ENCODE measurements at regions not wholly inside any gene's neighbourhood (a gene's known extent, or its start where the extent isn't known, plus 50 kb on each side); places are given as distances from the start of the nearest gene placed in this dataset.

DNA sequence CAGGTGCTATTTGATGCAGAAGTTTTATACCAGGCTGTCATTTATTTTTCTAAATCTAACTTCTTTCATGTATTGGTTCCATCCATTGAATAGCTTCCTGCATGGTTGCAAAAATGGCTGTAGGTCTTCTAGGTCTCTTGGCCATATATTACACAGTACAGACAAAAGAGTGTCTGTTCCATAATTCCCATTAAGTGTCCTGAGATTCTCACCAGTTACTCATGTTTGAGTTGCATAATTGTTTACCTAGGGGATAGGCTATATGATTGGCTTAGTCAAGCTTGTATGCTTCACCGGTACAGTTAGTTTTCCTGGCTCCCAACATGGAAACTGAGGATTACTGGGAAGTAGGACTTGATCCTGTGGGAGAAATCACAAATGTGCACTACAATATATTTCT, 399.4 kb upstream of the NUDT12 start:
- TF ChIP-seq, protein P1, sequence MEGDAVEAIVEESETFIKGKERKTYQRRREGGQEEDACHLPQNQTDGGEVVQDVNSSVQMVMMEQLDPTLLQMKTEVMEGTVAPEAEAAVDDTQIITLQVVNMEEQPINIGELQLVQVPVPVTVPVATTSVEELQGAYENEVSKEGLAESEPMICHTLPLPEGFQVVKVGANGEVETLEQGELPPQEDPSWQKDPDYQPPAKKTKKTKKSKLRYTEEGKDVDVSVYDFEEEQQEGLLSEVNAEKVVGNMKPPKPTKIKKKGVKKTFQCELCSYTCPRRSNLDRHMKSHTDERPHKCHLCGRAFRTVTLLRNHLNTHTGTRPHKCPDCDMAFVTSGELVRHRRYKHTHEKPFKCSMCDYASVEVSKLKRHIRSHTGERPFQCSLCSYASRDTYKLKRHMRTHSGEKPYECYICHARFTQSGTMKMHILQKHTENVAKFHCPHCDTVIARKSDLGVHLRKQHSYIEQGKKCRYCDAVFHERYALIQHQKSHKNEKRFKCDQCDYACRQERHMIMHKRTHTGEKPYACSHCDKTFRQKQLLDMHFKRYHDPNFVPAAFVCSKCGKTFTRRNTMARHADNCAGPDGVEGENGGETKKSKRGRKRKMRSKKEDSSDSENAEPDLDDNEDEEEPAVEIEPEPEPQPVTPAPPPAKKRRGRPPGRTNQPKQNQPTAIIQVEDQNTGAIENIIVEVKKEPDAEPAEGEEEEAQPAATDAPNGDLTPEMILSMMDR (IDR thresholded peaks at IDR 0.05; ENCODE audit: extremely low read depth, missing control alignments): no peak
- no peak for DNase-seq (ENCODE audit: low spot score)

DNA sequence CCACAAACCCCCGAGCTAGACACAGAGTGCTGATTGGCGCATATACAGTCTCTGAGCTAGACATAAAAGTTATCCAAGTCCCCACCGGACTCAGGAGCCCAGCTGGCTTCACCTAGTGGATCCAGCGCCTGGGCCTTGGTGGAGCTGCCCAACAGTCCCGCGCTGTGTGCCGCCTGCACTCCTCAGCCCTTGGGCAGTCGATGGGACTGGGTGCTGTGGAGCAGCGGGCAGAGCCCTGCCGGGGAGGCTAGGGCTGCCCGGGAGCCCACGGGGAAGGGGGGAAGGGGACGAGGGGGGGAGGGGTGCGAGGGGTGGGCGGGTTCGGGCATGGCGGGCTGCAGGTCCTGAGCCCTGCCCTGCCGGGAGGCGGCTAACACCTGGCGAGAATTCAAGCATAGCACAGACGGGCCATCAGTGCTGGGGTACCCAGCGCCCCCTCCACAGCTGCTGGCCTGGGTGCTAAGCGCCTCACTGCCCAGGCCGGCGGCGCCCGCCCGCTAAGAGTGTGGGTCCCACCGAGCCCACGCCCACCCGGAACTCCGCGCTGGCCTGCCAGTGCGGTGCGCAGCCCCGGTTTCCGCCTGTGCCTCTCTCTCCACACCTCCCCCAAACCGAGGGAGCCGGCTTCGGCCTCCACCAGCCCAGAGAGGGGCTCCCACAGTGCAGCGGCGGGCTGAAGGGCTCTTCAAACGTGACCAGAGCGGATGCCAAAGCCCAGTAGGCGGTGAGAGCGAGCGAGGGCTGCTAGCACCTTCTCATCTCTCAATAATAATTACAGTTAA, 391.2 kb upstream of the NUDT12 start:
- DNase-seq (ENCODE audit: low spot score): no peak
- TF ChIP-seq, protein P1 (IDR thresholded peaks at IDR 0.05; ENCODE audit: extremely low read depth, missing control alignments): no peak

DNA sequence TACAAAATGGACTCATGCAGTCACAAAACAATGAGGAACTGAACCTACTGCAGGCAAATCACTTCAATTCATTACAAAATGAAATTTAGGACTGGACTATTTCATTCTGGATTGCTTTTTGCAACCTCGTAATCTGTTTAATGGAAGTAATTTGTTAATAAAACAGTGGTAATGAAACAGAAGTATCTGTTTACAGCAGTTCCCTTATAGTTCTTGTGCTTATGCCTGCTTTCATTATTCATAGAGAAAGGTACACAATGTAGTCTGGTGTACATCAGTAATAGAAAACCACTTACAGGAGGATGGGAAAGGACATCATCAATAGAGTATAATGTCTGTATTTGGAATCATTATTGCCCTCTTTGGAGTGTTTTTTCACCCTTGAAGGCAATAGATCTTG, 389.2 kb upstream of the NUDT12 start:
- TF ChIP-seq, protein P1 (IDR thresholded peaks at IDR 0.05; ENCODE audit: extremely low read depth, missing control alignments): no peak
- DNase-seq (ENCODE audit: low spot score): no peak

DNA sequence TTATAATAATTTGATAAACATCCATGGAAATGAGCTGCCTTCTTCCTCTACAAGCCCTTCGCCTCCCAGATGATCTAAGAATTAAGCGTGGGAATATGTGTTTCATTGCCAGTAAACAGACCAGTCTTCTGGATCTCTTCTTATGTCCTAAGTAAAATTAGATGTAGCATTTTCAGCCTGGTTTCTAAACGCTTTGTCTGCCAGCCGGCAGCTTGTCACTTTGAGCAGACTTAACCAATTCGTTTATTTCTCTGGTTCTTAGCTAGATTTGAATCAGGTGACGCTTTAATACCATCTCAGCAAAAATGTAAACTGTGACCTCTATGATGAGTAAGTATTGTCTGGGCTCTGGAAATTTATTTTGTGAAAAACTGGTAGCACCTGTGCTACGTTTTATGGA, 380.6 kb upstream of the NUDT12 start:
- DNase-seq (ENCODE audit: low spot score): no peak
- TF ChIP-seq, protein P1 (IDR thresholded peaks at IDR 0.05; ENCODE audit: extremely low read depth, missing control alignments): no peak

DNA sequence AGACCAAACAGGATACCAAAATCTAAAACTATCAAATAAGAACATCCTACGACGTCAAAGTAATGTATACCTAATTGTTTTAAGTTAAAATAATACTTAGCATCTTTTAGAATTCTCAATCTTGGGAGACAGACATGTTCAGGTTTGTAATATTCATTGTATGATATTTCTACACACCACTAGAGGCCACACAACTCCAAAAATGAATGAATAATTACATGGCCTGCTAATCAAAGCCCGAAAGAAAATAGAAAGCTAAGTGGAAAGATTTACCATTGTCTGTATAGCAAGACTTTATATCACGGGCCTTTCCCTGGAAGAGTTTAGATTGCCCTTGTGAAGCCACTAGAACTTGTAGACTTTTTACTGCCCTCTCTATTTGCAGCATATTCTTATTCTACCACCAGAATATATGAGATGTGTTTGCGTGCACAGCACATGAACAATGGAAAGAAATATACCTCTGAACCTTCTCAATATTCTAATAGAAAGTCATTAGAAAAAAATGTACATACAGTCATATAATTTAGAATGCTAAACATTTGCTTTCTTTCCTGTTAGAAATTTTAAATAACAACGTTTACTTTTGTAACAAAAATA, 380.1 kb upstream of the NUDT12 start:
- TF ChIP-seq, protein P1 (IDR thresholded peaks at IDR 0.05; ENCODE audit: extremely low read depth, missing control alignments): no peak
- no peak for DNase-seq (ENCODE audit: low spot score)

DNA sequence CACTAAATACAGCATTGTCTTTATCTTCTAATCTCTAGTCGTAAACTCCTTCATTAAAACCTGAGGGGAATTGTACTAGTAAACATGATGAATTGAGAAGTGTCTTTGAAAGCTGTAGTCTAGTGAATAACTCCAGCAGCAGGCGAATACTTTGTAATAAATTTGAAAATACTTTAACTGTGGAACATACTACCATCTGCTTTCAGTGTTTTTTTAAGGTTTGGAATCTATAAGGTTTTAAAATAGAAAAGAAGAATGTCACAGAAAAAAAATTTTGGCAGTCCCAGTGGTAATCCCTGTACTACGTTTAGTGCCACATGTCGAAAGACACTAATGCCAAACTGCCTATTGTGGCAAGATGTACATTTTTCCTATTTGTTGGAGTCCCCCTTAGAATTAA, 379.0 kb upstream of the NUDT12 start:
- TF ChIP-seq, protein P1 (IDR thresholded peaks at IDR 0.05; ENCODE audit: extremely low read depth, missing control alignments): no peak

DNA sequence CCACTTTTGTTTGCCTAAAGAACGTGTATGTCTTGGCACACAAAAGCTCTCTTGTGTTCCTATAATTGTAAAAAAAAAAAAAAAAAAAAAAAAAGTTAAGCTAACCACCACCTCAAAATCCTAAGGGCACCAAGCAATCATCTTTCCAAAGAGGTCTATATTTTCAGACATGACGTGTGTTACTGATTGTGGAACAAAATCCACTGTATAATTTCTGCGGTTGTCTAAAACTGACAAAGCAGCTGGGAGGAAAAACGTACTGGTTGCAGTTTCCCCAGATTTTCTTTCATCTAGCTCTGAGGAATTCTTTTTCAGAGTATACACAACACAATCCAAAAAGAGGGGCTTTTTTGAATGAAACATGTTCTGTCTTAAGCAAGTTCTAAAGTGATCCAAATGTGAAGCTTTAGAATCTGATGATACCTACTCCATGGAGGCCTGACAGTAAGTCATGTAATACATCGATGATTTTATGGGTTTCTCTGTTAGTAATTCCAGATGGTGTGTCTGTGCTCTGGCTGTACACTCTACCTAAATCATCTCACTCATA, 375.6 kb upstream of the NUDT12 start:
- no peak for DNase-seq (ENCODE audit: low spot score)
- TF ChIP-seq, protein P1 (IDR thresholded peaks at IDR 0.05; ENCODE audit: extremely low read depth, missing control alignments): no peak

More for the DNA sequence above, 379.0 kb upstream of the NUDT12 start:
- DNase-seq (ENCODE audit: low spot score): no peak
